Neuronal stem cell (in vitro differentiated cells): ENCODE measurements at regions not wholly inside any gene's neighbourhood (a gene's known extent, or its start where the extent isn't known, plus 50 kb on each side); places are given as distances from the start of the nearest gene placed in this dataset.

Experiments
- DNase-seq: peaks from one replicate; pipeline ENCODE4 v3.0.0-alpha.2; 2013; ENCODE audit warnings: low spot score
- H2AFZ ChIP-seq: one replicate; pipeline ENCODE4 v1.6.1; 2013; ENCODE audit warnings: mild to moderate bottlenecking, low read length, inconsistent platforms
- H2AK5ac ChIP-seq: 2 replicates; pipeline ENCODE4 v1.6.1; 2013; ENCODE audit warnings: low read depth, mild to moderate bottlenecking, inconsistent platforms, low read length, moderate library complexity, mixed read lengths
- H2BK120ac ChIP-seq: 2 replicates; pipeline ENCODE4 v1.6.1; 2013; ENCODE audit warnings: low read depth, mild to moderate bottlenecking, inconsistent platforms, low read length, moderate library complexity, mixed read lengths
- H2BK12ac ChIP-seq: one replicate; pipeline ENCODE4 v1.6.1; 2013; ENCODE audit warnings: low read length, inconsistent platforms
- H2BK15ac ChIP-seq: 2 replicates; pipeline ENCODE4 v1.6.1; 2013; ENCODE audit warnings: mild to moderate bottlenecking, low read length, inconsistent platforms, mixed read lengths
- H2BK5ac ChIP-seq: one replicate; pipeline ENCODE4 v1.6.1; 2013; ENCODE audit warnings: inconsistent platforms, mild to moderate bottlenecking, low read length, moderate library complexity
- H3K14ac ChIP-seq: one replicate; pipeline ENCODE4 v1.6.1; 2013; ENCODE audit warnings: low read length, inconsistent platforms
- H3K18ac ChIP-seq: 2 replicates; pipeline ENCODE4 v1.6.1; 2013; ENCODE audit warnings: low read length, inconsistent platforms
- H3K23ac ChIP-seq: 2 replicates; pipeline ENCODE4 v1.6.1; 2013; ENCODE audit warnings: low read depth, mild to moderate bottlenecking, mixed read lengths, low read length, inconsistent platforms; ENCODE audit not compliant: poor library complexity
- H3K27ac ChIP-seq: replicated peaks from 3 replicates; pipeline ENCODE4 v1.5.1; 2013; ENCODE audit warnings: low read length, inconsistent platforms
- H3K27me3 ChIP-seq, 3 experiments: 2 replicates each; pipeline ENCODE4 v1.6.1; 2013; ENCODE audit warnings: low read length in 3 of 3, mild to moderate bottlenecking in 2 of 3, inconsistent platforms in 1 of 3, low read depth in 1 of 3, mixed read lengths in 1 of 3, moderate library complexity in 1 of 3; ENCODE audit not compliant: control insufficient read depth in 3 of 3, insufficient read depth in 3 of 3
- H3K36me3 ChIP-seq, 2 donors: replicated peaks in 1 of 2; 2 replicates each; pipeline ENCODE4 v1.6.1; 2013; ENCODE audit warnings: low read length in 2 of 2; ENCODE audit not compliant: control insufficient read depth in 2 of 2, insufficient read depth in 2 of 2
- H3K4ac ChIP-seq: 2 replicates; pipeline ENCODE4 v1.6.1; 2013; ENCODE audit warnings: inconsistent platforms, mild to moderate bottlenecking, low read length, moderate library complexity
- H3K4me1 ChIP-seq, 2 donors: 1 replicate in 1 of 2; 2 replicates in 1 of 2; pipeline ENCODE4 v1.6.1; 2013; ENCODE audit warnings: low read length in 2 of 2, low read depth in 1 of 2; ENCODE audit not compliant: control insufficient read depth in 2 of 2, insufficient read depth in 1 of 2
- H3K4me2 ChIP-seq: one replicate; pipeline ENCODE4 v1.6.1; 2013; ENCODE audit warnings: mild to moderate bottlenecking, low read length, inconsistent platforms; ENCODE audit not compliant: insufficient read depth, poor library complexity, severe bottlenecking
- H3K4me3 ChIP-seq, 2 donors: 2 replicates each; pipeline ENCODE4 v1.5.1; 2013; ENCODE audit warnings: low read length in 2 of 2, mild to moderate bottlenecking in 2 of 2, inconsistent platforms in 1 of 2, moderate library complexity in 1 of 2
- H3K79me1 ChIP-seq: one replicate; pipeline ENCODE4 v1.6.1; 2013; ENCODE audit warnings: low read depth, mild to moderate bottlenecking, inconsistent platforms, low read length, moderate library complexity
- H3K9ac ChIP-seq: one replicate; pipeline ENCODE4 v1.6.1; 2013; ENCODE audit warnings: mild to moderate bottlenecking, low read depth, low read length, inconsistent platforms; ENCODE audit not compliant: poor library complexity
- H3K9me3 ChIP-seq, 2 donors: replicated peaks in 1 of 2; 2 replicates each; pipeline versions ENCODE3 to v1.6.1; 2013; ENCODE audit warnings: low read length in 2 of 2, mild to moderate bottlenecking in 2 of 2, inconsistent platforms in 1 of 2, low read depth in 1 of 2, mixed read lengths in 1 of 2, moderate library complexity in 1 of 2; ENCODE audit not compliant: control insufficient read depth in 2 of 2, insufficient read depth in 1 of 2
- H4K8ac ChIP-seq: one replicate; pipeline ENCODE4 v1.6.1; 2013; ENCODE audit warnings: low read depth, mild to moderate bottlenecking, inconsistent platforms, low read length, moderate library complexity
- H4K91ac ChIP-seq: one replicate; pipeline ENCODE4 v1.6.1; 2013; ENCODE audit warnings: low read length, low read depth, mild to moderate bottlenecking, inconsistent platforms; ENCODE audit not compliant: poor library complexity
- whole genome bisulfite sequencing, 2 donors: extraction: QIAGEN DNeasy Blood & Tissue Kit; methylation state at CpG; one replicate each; pipeline ENCODE4 v1.1.7; 2013; ENCODE audit warnings: missing lambda C conversion rate in 2 of 2, mixed read lengths in 1 of 2; ENCODE audit not compliant: insufficient read length in 2 of 2, insufficient replicate concordance in 1 of 2; ENCODE audit errors: extremely low coverage in 2 of 2; 5-methylcytosine and 5-hydroxymethylcytosine counted together

DNA sequence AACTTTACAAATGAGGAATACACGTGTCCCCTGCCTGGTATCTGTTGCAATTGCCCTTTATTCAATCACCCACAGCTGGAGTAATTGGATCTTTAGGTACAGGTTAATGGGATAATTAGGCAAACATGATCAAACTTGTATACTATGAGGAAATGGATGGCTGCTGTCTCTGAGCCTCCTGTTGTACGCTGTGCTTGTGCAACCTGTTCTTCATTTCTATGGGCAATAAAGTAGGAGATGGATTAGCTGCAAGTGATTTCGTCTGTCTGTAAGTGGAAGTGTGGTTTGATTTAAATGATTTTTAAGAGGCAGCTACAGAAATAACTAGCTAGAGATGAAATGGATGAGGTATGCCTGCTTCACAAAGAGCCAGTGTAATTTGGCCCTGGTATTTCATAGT, 474.1 kb downstream of the RNF144B start:
- WGBS, 2 donors = no CpG with 5 or more reads among the region's 3 CpGs
- H3K9me3 ChIP-seq = no peaks in the 10 kb centered on the region
- no peaks in the 10 kb centered on the region for H3K36me3 ChIP-seq
- no peak for DNase-seq
- no peak overlapping the region for H3K27ac ChIP-seq
- H3K14ac ChIP-seq = no peak overlapping the region
- no peak overlapping the region for H3K9ac ChIP-seq
- no peak overlapping the region for H3K23ac ChIP-seq
- no peak overlapping the region for H2BK15ac ChIP-seq
- H3K4ac ChIP-seq = no peak overlapping the region
- no peak overlapping the region for H3K18ac ChIP-seq
- no peak overlapping the region for H3K4me2 ChIP-seq
- no peak overlapping the region for H2AK5ac ChIP-seq
- H3K79me1 ChIP-seq = no peaks in the 10 kb centered on the region
- no peak overlapping the region for H2BK5ac ChIP-seq
- H2BK120ac ChIP-seq = no peak overlapping the region
- H4K8ac ChIP-seq = no peak overlapping the region
- H3K4me3 ChIP-seq = no peak overlapping the region
- H4K91ac ChIP-seq = no peak overlapping the region
- H2AFZ ChIP-seq = no peak overlapping the region
- H2BK12ac ChIP-seq = no peak overlapping the region
- H3K27me3 ChIP-seq = no peaks in the 10 kb centered on the region
- no peaks in the 10 kb centered on the region for H3K4me1 ChIP-seq

DNA sequence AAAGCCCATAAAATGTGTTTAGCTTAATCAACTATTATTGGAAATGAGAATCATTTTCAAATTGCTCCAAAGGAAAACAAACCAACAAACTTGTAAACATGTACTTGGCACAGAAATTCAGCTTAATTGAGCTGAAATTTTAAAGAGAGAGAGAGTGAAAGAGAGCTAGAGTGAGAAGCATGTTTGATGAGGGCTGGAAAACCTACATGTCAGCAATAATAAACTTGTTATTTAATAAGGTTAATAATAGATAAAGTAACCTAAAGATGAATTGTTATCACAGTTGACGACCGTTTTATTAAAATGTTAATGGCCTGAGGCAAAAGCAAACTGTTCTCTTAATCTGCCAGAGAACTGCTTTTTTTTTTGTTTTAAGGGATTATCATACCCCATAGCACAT, 496.1 kb downstream of the RNF144B start:
- Histone ChIP-seq H3K27ac (no peak overlapping the region), H3K4me2 (no peak overlapping the region), H2AK5ac (no peak overlapping the region), H3K9me3 (no peaks in the 10 kb centered on the region), H2BK15ac (no peak overlapping the region), H3K4ac (no peak overlapping the region), H3K23ac (no peak overlapping the region), H3K27me3 (no peaks in the 10 kb centered on the region), H2BK12ac (no peak overlapping the region), H2BK120ac (no peak overlapping the region), H3K4me1 (no peaks in the 10 kb centered on the region), H3K14ac (no peak overlapping the region), H3K4me3 (no peak overlapping the region), H4K8ac (no peak overlapping the region), H3K18ac (no peak overlapping the region), H2AFZ (no peak overlapping the region), H3K36me3 (no peaks in the 10 kb centered on the region), H3K9ac (no peak overlapping the region), H2BK5ac (no peak overlapping the region), H4K91ac (no peak overlapping the region), H3K79me1 (no peaks in the 10 kb centered on the region)
- WGBS, 2 donors = no CpG with 5 or more reads among the region's 2 CpGs
- DNase-seq = no peak

DNA sequence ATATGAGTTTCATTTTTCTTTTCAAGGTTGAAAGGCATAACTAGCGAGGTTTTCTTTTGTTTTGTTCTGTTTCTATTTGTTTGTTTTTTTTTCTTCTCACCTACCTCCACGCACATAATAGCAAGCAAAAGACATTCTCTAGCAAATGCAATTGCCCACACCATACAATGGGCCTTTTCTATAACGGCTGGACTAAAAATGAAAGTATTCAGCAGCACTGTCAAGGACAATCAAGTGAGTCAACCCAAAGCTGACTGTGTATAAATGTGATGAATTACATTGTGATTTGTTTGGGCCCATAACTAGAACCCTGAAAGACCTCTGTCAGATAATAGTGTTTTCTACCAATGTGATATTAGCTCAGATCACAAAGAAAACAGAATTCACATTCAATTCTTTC, 496.7 kb downstream of the RNF144B start:
- no peak overlapping the region for H3K4ac ChIP-seq
- H2AK5ac ChIP-seq = no peak overlapping the region
- H3K4me1 ChIP-seq = no peaks in the 10 kb centered on the region
- H3K27me3 ChIP-seq = no peaks in the 10 kb centered on the region
- H3K79me1 ChIP-seq = no peaks in the 10 kb centered on the region
- H3K14ac ChIP-seq = no peak overlapping the region
- no peak overlapping the region for H2AFZ ChIP-seq
- no peak overlapping the region for H2BK5ac ChIP-seq
- H3K23ac ChIP-seq = no peak overlapping the region
- DNase-seq = no peak
- H2BK120ac ChIP-seq = no peak overlapping the region
- H3K9me3 ChIP-seq = no peaks in the 10 kb centered on the region
- H3K4me2 ChIP-seq = no peak overlapping the region
- no peak overlapping the region for H4K8ac ChIP-seq
- no peak overlapping the region for H4K91ac ChIP-seq
- H3K4me3 ChIP-seq = no peak overlapping the region
- no peak overlapping the region for H3K27ac ChIP-seq
- no peaks in the 10 kb centered on the region for H3K36me3 ChIP-seq
- no peak overlapping the region for H3K9ac ChIP-seq
- no peak overlapping the region for H2BK12ac ChIP-seq
- H2BK15ac ChIP-seq = no peak overlapping the region
- H3K18ac ChIP-seq = no peak overlapping the region
- no CpG with 5 or more reads among the region's 3 CpGs for WGBS, 2 donors

DNA sequence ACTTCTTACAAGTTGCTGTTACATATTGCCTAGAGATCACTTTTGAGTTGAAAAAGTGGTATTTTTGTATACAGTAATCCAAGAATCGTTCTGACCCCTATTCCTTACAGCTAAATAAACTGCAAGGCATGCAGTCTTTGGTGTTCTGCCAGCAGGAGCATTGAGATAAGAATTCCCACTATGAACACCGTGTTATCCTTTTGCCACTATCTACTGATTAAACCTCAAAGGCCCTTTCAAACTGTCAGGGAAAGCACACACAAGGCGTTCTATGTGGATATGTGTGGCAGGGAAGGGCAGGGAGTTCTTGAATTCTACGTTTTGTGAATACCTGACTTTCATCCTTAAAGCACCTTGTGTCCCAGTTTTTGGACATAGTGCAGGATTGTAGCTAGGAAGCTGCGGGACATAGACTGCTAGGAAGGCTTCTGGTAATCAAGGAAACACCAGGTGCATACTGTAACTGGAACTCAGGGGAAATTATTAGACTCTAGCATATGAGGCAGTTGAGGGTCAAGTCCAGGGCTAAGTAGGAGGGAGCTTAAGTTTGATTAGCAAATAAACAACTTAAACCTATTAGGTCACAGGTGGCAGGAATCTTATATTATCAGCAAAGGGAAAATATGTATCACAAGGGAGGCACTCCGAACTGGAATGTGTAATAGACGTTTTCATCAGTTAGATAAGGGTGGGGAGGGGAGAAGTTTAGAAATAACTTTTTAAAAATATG, 506.6 kb downstream of the RNF144B start:
- Histone ChIP-seq H3K27me3 (no peaks in the 10 kb centered on the region), H3K79me1 (no peaks in the 10 kb centered on the region), H2BK12ac (no peak overlapping the region), H2BK5ac (no peak overlapping the region), H3K27ac (no peak overlapping the region), H3K18ac (no peak overlapping the region), H2BK15ac (no peak overlapping the region), H3K23ac (no peak overlapping the region), H2BK120ac (no peak overlapping the region), H4K8ac (no peak overlapping the region), H3K36me3 (no peaks in the 10 kb centered on the region), H3K4me3 (no peak overlapping the region), H3K4ac (no peak overlapping the region), H2AK5ac (no peak overlapping the region), H3K9ac (no peak overlapping the region), H3K4me1 (peaks cover 0 to 3% of the 10 kb centered on the region in 2 donors), H3K14ac (no peak overlapping the region), H3K9me3 (no peaks in the 10 kb centered on the region), H2AFZ (no peak overlapping the region), H3K4me2 (no peak overlapping the region), H4K91ac (no peak overlapping the region)
- WGBS, 2 donors = no CpG with 5 or more reads among the region's 7 CpGs
- DNase-seq = no peak
